ENCODE measurements at regions not wholly inside any gene's neighbourhood (a gene's known extent, or its start where the extent isn't known, plus 50 kb on each side); places are given as distances from the start of the nearest gene placed in this dataset.
"Not testable (repeated sequence)": the region's sequence is repeated elsewhere in the genome, so short reads cannot be mapped to it uniquely, and the experiment has no call there.

DNA sequence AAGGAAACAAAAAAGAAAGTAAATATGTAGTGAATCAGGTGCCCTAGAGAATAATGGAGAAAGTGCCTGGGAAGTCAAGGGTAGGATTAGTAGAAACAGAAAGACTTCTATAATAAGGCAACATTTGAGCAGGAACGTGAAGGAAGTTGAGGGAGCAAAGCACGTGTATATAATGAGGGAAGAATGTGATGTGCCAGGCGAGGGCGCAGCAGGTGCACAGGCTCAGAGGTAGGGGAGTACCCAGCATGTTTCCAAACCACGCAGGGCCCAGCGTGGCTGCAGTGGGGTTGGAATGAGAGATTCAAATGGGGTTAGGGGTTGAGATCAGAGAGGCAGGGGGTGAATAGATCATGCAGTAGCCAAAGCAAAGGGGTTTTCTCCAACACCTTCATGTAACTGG, 91.9 kb upstream of the VGLL4 start:
- Histone ChIP-seq H3K36me3 (replicated peaks in 1 of 2; ENCODE audit: control extremely low read depth in 1 of 2, control insufficient read depth in 1 of 2, extremely low read depth in 1 of 2, insufficient read depth in 2 of 2, low read length in 1 of 2) (no peaks in the 10 kb centered on the region), H3K9me3 (ENCODE audit: control extremely low read depth in 1 of 3, control insufficient read depth in 2 of 3, insufficient read depth in 1 of 3, low read length in 2 of 3) (no peaks in the 10 kb centered on the region), H2AFZ (ENCODE audit: insufficient read depth, low read depth, low read length, poor library complexity, severe bottlenecking) (peak overlapping the region; percentile 2), H3K27ac (ENCODE audit: low read length in 2 of 2) (no peak overlapping the region), H3K27me3 (replicated peaks in 1 of 4; ENCODE audit: control extremely low read depth in 1 of 4, control insufficient read depth in 3 of 4, insufficient read depth in 4 of 4, low read length in 3 of 4) (no peaks in the 10 kb centered on the region), H3K4me3 (ENCODE audit: control extremely low read depth in 1 of 5, extremely low read depth in 1 of 5, insufficient read depth in 1 of 5, low read depth in 2 of 5, low read length in 4 of 5) (no peak overlapping the region), H3K79me2 (ENCODE audit: control insufficient read depth, insufficient read depth, low read length) (no peaks in the 10 kb centered on the region), H3K4me1 (ENCODE audit: control insufficient read depth in 2 of 2, insufficient read depth in 2 of 2, low read length in 2 of 2) (no peaks in the 10 kb centered on the region), H3K4me2 (replicated peaks; ENCODE audit: low read depth, low read length, poor library complexity, severe bottlenecking) (no peak overlapping the region), H4K20me1 (ENCODE audit: control insufficient read depth, insufficient read depth, low read length, poor library complexity, severe bottlenecking) (no peaks in the 10 kb centered on the region), H3K9ac (ENCODE audit: low read length) (no peak overlapping the region)
- H3K4me1 Mint-ChIP-seq: peaks cover 3% of the 10 kb centered on the region
- peaks cover 3% of the 10 kb centered on the region for H3K27me3 Mint-ChIP-seq
- TF ChIP-seq EZH2 (IDR thresholded peaks at IDR 0.05; ENCODE audit: borderline replicate concordance, insufficient read depth, low read depth, low read length, poor library complexity, severe bottlenecking) (no peak), CTCF (IDR thresholded peaks at IDR 0.05) (no peak)
- intact Hi-C loops (cut with micrococcal nuclease): no loop called here
- no peaks in the 10 kb centered on the region for H3K9me3 Mint-ChIP-seq (ENCODE audit: insufficient read depth)
- POLR2A ChIA-PET: no interaction called here
- no peak overlapping the region for H3K4me3 Mint-ChIP-seq
- DNase-seq (no peak), ATAC-seq (ENCODE audit: low read depth) (no peak)
- WGBS (ENCODE audit: insufficient coverage): 66% methylated on average over 4 of the region's 6 CpGs
- H3K27ac Mint-ChIP-seq: no peak overlapping the region
- CTCF ChIA-PET: no interaction called here

GRCh38 chr3:11735111-11735510, 91.4 kb upstream of the VGLL4 start:
- H3K27me3 ChIP-seq (replicated peaks in 1 of 4; ENCODE audit: control extremely low read depth in 1 of 4, control insufficient read depth in 3 of 4, insufficient read depth in 4 of 4, low read length in 3 of 4); H3K36me3 ChIP-seq (replicated peaks in 1 of 2; ENCODE audit: control extremely low read depth in 1 of 2, control insufficient read depth in 1 of 2, extremely low read depth in 1 of 2, insufficient read depth in 2 of 2, low read length in 1 of 2); CTCF ChIA-PET; H3K27ac ChIP-seq (ENCODE audit: low read length in 2 of 2); H3K79me2 ChIP-seq (ENCODE audit: control insufficient read depth, insufficient read depth, low read length); H3K4me1 ChIP-seq (ENCODE audit: control insufficient read depth in 2 of 2, insufficient read depth in 2 of 2, low read length in 2 of 2); H3K9me3 ChIP-seq (ENCODE audit: control extremely low read depth in 1 of 3, control insufficient read depth in 2 of 3, insufficient read depth in 1 of 3, low read length in 2 of 3); H3K4me3 ChIP-seq (ENCODE audit: control extremely low read depth in 1 of 5, extremely low read depth in 1 of 5, insufficient read depth in 1 of 5, low read depth in 2 of 5, low read length in 4 of 5); H3K9me3 Mint-ChIP-seq (ENCODE audit: insufficient read depth); H3K27me3 Mint-ChIP-seq; intact Hi-C loops (cut with micrococcal nuclease); H3K4me2 ChIP-seq (replicated peaks; ENCODE audit: low read depth, low read length, poor library complexity, severe bottlenecking); POLR2A ChIA-PET; H3K4me3 Mint-ChIP-seq; H2AFZ ChIP-seq (ENCODE audit: insufficient read depth, low read depth, low read length, poor library complexity, severe bottlenecking); H3K27ac Mint-ChIP-seq; ATAC-seq (ENCODE audit: low read depth); H3K9ac ChIP-seq (ENCODE audit: low read length); DNase-seq; H3K4me1 Mint-ChIP-seq; H4K20me1 ChIP-seq (ENCODE audit: control insufficient read depth, insufficient read depth, low read length, poor library complexity, severe bottlenecking): not testable (repeated sequence)
- WGBS (ENCODE audit: insufficient coverage): 90% methylated on average over 2 of the region's 4 CpGs

Data from B cell (primary cell).